ENCODE measurements at regions not wholly inside any gene's neighbourhood (a gene's known extent, or its start where the extent isn't known, plus 50 kb on each side); places are given as distances from the start of the nearest gene placed in this dataset.

GRCh38 chr11:119896387-119897045 lies 167.5 kb upstream of the NECTIN1 start:
- no peak for DNase-seq
- Histone ChIP-seq H3K9ac (ENCODE audit: low read depth in 2 of 2, low read length in 2 of 2) (no peak overlapping the region), H3K9me3 (no peaks in the 10 kb centered on the region), H3K27me3 (no peaks in the 10 kb centered on the region), H3K4me3 (no peak overlapping the region), H3K27ac (no peak overlapping the region), H3K36me3 (no peaks in the 10 kb centered on the region), H3K4me1 (no peaks in the 10 kb centered on the region)
- TF ChIP-seq, protein P1, sequence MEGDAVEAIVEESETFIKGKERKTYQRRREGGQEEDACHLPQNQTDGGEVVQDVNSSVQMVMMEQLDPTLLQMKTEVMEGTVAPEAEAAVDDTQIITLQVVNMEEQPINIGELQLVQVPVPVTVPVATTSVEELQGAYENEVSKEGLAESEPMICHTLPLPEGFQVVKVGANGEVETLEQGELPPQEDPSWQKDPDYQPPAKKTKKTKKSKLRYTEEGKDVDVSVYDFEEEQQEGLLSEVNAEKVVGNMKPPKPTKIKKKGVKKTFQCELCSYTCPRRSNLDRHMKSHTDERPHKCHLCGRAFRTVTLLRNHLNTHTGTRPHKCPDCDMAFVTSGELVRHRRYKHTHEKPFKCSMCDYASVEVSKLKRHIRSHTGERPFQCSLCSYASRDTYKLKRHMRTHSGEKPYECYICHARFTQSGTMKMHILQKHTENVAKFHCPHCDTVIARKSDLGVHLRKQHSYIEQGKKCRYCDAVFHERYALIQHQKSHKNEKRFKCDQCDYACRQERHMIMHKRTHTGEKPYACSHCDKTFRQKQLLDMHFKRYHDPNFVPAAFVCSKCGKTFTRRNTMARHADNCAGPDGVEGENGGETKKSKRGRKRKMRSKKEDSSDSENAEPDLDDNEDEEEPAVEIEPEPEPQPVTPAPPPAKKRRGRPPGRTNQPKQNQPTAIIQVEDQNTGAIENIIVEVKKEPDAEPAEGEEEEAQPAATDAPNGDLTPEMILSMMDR (IDR thresholded peaks at IDR 0.05), result no peak
- intact Hi-C loops (cut with DNase I), result no loop called here

DNA sequence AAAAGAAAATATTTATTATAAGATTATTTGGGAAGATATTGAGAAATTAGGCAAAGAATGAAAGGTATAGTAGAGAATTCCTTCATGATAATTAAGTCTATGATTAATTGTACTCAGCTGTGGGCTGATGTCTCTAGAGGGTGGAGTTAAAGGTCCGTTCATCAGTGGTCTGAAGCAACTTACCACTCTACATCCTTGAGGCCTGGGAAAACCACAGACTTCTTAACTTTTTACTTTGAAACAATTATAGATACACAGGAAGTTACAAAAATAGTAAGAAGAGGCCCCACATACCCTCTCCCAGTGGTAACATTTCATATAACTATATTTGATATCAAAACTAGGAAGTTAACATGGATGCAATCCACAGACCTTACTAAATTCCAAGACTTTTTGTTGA lies 167.0 kb upstream of the NECTIN1 start:
- TF ChIP-seq, protein P1 (IDR thresholded peaks at IDR 0.05), result no peak
- Histone ChIP-seq H3K27ac (no peak overlapping the region), H3K36me3 (no peaks in the 10 kb centered on the region), H3K9ac (ENCODE audit: low read depth in 2 of 2, low read length in 2 of 2) (no peak overlapping the region), H3K9me3 (no peaks in the 10 kb centered on the region), H3K27me3 (no peaks in the 10 kb centered on the region), H3K4me3 (no peak overlapping the region), H3K4me1 (no peaks in the 10 kb centered on the region)
- intact Hi-C loops (cut with DNase I), result no loop called here
- DNase-seq, result no peak

DNA sequence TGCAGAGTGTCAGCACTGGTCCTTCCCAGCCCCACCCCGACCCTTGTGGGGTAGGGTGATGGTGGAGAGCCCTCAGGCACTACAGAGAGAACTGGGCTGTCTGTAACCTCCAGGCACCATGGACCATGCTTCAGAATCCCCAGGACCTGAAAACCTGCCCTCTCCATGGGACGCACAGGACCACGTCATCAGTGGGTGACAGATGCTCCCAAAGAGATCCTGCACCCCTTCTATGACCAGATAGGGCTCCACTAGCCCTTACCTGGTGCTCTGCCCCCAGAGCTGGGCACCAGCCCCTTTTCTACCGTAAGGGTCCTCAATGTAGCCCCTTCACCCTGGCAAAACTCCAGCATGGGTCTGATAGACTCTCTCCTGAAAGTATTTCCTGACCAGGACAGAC lies 165.9 kb upstream of the NECTIN1 start:
- Histone ChIP-seq H3K9me3 (no peaks in the 10 kb centered on the region), H3K36me3 (no peaks in the 10 kb centered on the region), H3K27me3 (no peaks in the 10 kb centered on the region), H3K9ac (ENCODE audit: low read depth in 2 of 2, low read length in 2 of 2) (no peak overlapping the region), H3K27ac (no peak overlapping the region), H3K4me3 (no peak overlapping the region), H3K4me1 (no peaks in the 10 kb centered on the region)
- no peak for DNase-seq
- TF ChIP-seq, protein P1 (IDR thresholded peaks at IDR 0.05), result no peak
- intact Hi-C loops (cut with DNase I), result no loop called here

DNA sequence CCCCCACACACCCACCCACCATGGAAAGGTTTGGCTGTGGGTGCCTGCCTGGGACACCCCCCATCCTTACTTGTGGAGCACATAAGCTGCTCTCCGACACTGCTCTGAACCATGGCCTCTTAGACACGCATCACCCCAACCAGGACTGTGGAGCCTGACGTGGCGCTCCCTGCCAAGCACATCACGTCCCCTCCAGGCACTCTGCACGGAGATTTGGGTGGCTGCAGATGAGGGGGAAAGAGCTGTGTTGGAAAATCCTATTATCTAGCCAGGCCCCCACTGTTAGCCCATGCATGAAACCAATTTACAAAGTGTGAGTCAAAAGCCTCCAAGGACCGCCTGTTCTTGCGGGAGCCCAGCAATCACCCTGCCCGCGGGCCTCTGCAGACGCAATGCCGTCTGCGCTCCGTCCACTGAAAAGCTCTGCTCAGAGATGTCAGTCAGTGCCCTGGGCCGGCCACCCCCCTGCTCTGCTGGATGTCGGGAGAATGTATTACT lies 163.4 kb upstream of the NECTIN1 start:
- no peaks in the 10 kb centered on the region for H3K9me3 ChIP-seq
- no peak overlapping the region for H3K27ac ChIP-seq
- H3K27me3 ChIP-seq, result no peaks in the 10 kb centered on the region
- TF ChIP-seq, protein P1 (IDR thresholded peaks at IDR 0.05), result no peak
- no peak overlapping the region for H3K4me3 ChIP-seq
- intact Hi-C loops (cut with DNase I), result no loop called here
- H3K9ac ChIP-seq (ENCODE audit: low read depth in 2 of 2, low read length in 2 of 2), result no peak overlapping the region
- peaks cover 3% of the 10 kb centered on the region for H3K4me1 ChIP-seq
- H3K36me3 ChIP-seq, result no peaks in the 10 kb centered on the region
- DNase-seq, result no peak

DNA sequence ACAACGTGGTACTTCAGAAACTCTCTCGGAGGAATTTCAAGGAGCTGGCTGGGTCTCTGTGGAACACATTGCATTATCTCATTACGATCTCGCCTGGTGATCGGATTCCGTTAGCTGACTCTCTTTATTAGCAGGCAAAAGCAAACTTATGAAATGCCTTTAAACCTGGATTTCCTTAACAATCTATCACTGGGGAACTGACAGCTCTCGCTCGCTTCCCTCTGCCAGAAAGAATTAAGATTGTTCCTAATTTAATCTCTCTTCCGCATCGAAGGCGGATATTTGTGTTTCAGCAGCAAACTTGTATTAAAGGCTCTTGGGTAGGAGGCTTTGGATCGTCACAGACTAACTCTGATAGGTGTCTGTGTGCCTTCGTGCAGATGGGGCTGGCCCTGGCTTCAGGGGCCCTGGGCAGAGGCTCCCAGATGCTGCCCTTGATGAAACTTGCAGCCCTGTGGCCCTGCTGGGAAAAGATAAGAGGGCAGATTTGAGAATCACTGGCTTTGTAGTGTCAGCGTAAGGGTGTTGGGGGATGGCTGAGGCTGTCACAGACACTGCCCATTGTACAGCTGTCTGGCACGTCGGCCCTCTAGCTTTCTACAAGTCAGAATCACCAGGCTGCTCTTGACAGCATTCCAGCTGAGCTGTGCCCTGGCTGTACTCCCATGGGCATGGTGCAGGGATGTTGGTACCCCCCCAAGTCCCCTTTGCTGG lies 162.2 kb upstream of the NECTIN1 start:
- Histone ChIP-seq H3K27ac (no peak overlapping the region), H3K9me3 (no peaks in the 10 kb centered on the region), H3K9ac (ENCODE audit: low read depth in 2 of 2, low read length in 2 of 2) (no peak overlapping the region), H3K27me3 (no peaks in the 10 kb centered on the region), H3K4me3 (no peak overlapping the region), H3K4me1 (peaks cover 3% of the 10 kb centered on the region), H3K36me3 (no peaks in the 10 kb centered on the region)
- DNase-seq, result no peak
- intact Hi-C loops (cut with DNase I), result no loop called here
- TF ChIP-seq, protein P1 (IDR thresholded peaks at IDR 0.05), result no peak
